ENCODE measurements at regions not wholly inside any gene's neighbourhood (a gene's known extent, or its start where the extent isn't known, plus 50 kb on each side); places are given as distances from the start of the nearest gene placed in this dataset.

- H3K9ac ChIP-seq (ENCODE audit: extremely low read depth, low read length, poor library complexity, severe bottlenecking), result no peak overlapping the region
- peaks cover 58% of the 10 kb centered on the region for H3K36me3 ChIP-seq (ENCODE audit: control insufficient read depth, insufficient read depth, low read length)
- Mint-ChIP-seq H3K4me1 (peaks cover 7% of the 10 kb centered on the region), H3K27me3 (ENCODE audit: insufficient read depth) (no peaks in the 10 kb centered on the region), H3K36me3 (ENCODE audit: low read depth) (peaks cover 61% of the 10 kb centered on the region), H3K27ac (no peak overlapping the region), H3K4me3 (no peak overlapping the region), H3K9me3 (no peaks in the 10 kb centered on the region)
- H3K9me3 ChIP-seq (ENCODE audit: control insufficient read depth, low read length), result peaks cover 2% of the 10 kb centered on the region
- H3K4me3 ChIP-seq (ENCODE audit: low read length), result no peak overlapping the region
- H3K4me1 ChIP-seq (ENCODE audit: control insufficient read depth, insufficient read depth, low read length), result no peaks in the 10 kb centered on the region
- DNase-seq, result no peak
- TF ChIP-seq CTCF (conservative IDR thresholded peaks at IDR 0.05), result no peak
- H3K27me3 ChIP-seq (ENCODE audit: control insufficient read depth, insufficient read depth, low read length, poor library complexity, severe bottlenecking), result no peaks in the 10 kb centered on the region
- 100% methylated on average over 1 of the region's 1 CpG; no CpG with 5 or more reads in 1 of the 2 experiments for WGBS, 2 experiments (ENCODE audit: insufficient coverage in 1 of 2, insufficient read length in 1 of 2)
- H3K27ac ChIP-seq (ENCODE audit: low read depth, low read length), result no peak overlapping the region
Measured at GRCh38 chr21:28877318-28877884, 115.3 kb downstream of the LTN1 start.

- Histone ChIP-seq H3K4me3 (ENCODE audit: low read length) (no peak overlapping the region), H3K27ac (ENCODE audit: low read depth, low read length) (no peak overlapping the region), H3K9ac (ENCODE audit: extremely low read depth, low read length, poor library complexity, severe bottlenecking) (no peak overlapping the region), H3K36me3 (ENCODE audit: control insufficient read depth, insufficient read depth, low read length) (peaks cover 54% of the 10 kb centered on the region), H3K9me3 (ENCODE audit: control insufficient read depth, low read length) (no peaks in the 10 kb centered on the region), H3K27me3 (ENCODE audit: control insufficient read depth, insufficient read depth, low read length, poor library complexity, severe bottlenecking) (no peaks in the 10 kb centered on the region), H3K4me1 (ENCODE audit: control insufficient read depth, insufficient read depth, low read length) (no peaks in the 10 kb centered on the region)
- Mint-ChIP-seq H3K9me3 (no peaks in the 10 kb centered on the region), H3K27me3 (ENCODE audit: insufficient read depth) (no peaks in the 10 kb centered on the region), H3K36me3 (ENCODE audit: low read depth) (peaks cover 59% of the 10 kb centered on the region), H3K4me3 (no peak overlapping the region), H3K27ac (no peak overlapping the region), H3K4me1 (peaks cover 20% of the 10 kb centered on the region)
- no peak for TF ChIP-seq CTCF (conservative IDR thresholded peaks at IDR 0.05)
- no peak for DNase-seq
- WGBS, 2 experiments (ENCODE audit: insufficient coverage in 1 of 2, insufficient read length in 1 of 2), result 72 to 78% methylated on average over 4 to 5 of the region's 5 CpGs
Measured at GRCh38 chr21:28875078-28875477, 117.6 kb downstream of the LTN1 start.

GRCh38 chr21:28872218-28872617 lies 120.5 kb downstream of the LTN1 start:
- H3K4me1 Mint-ChIP-seq, result peaks cover 20% of the 10 kb centered on the region
- no peaks in the 10 kb centered on the region for H3K27me3 Mint-ChIP-seq (ENCODE audit: insufficient read depth)
- WGBS, 2 experiments (ENCODE audit: insufficient coverage in 1 of 2, insufficient read length in 1 of 2), result 94% methylated on average over 3 to 5 of the region's 5 CpGs
- Histone ChIP-seq H3K27ac (ENCODE audit: low read depth, low read length) (no peak overlapping the region), H3K4me1 (ENCODE audit: control insufficient read depth, insufficient read depth, low read length) (no peaks in the 10 kb centered on the region), H3K9me3 (ENCODE audit: control insufficient read depth, low read length) (no peaks in the 10 kb centered on the region), H3K36me3 (ENCODE audit: control insufficient read depth, insufficient read depth, low read length) (peaks cover 55% of the 10 kb centered on the region), H3K4me3 (ENCODE audit: low read length) (no peak overlapping the region), H3K27me3 (ENCODE audit: control insufficient read depth, insufficient read depth, low read length, poor library complexity, severe bottlenecking) (no peaks in the 10 kb centered on the region), H3K9ac (ENCODE audit: extremely low read depth, low read length, poor library complexity, severe bottlenecking) (no peak overlapping the region)
- H3K27ac Mint-ChIP-seq, result no peak overlapping the region
- no peak overlapping the region for H3K4me3 Mint-ChIP-seq
- H3K9me3 Mint-ChIP-seq, result no peaks in the 10 kb centered on the region
- no peak for TF ChIP-seq CTCF (conservative IDR thresholded peaks at IDR 0.05)
- H3K36me3 Mint-ChIP-seq (ENCODE audit: low read depth), result peaks cover 57% of the 10 kb centered on the region
- no peak for DNase-seq

Measured in endodermal cell (in vitro differentiated cells).